NB4 (cell line): ENCODE measurements at regions not wholly inside any gene's neighbourhood (a gene's known extent, or its start where the extent isn't known, plus 50 kb on each side); places are given as distances from the start of the nearest gene placed in this dataset.
"Not testable (repeated sequence)": the region's sequence is repeated elsewhere in the genome, so short reads cannot be mapped to it uniquely, and the experiment has no call there.

Experiments
- DNase-seq: peaks from one replicate; pipeline ENCODE4 v3.0.0; 2010; ENCODE audit warnings: low read depth
- H3K4me3 ChIP-seq: one replicate; pipeline ENCODE4 v1.5.1; 2011; ENCODE audit warnings: mild to moderate bottlenecking, low read depth, low read length, moderate library complexity
- CTCF ChIP-seq: IDR thresholded peaks from one replicate; pipeline ENCODE4 v1.5.1; 2012; ENCODE audit warnings: low read depth, low read length
- MAX ChIP-seq: IDR thresholded peaks from 2 replicates; pipeline ENCODE4 v1.6.1; 2011; ENCODE audit warnings: low read depth, low read length
- MYC ChIP-seq: IDR thresholded peaks from 2 replicates; pipeline ENCODE4 v1.6.1; 2011; ENCODE audit warnings: low read depth, low read length
- POLR2A ChIP-seq: IDR thresholded peaks from 2 replicates; pipeline ENCODE4 v1.6.1; 2011; ENCODE audit warnings: mild to moderate bottlenecking; ENCODE audit not compliant: insufficient read length; ENCODE audit errors: extremely low read depth

DNA sequence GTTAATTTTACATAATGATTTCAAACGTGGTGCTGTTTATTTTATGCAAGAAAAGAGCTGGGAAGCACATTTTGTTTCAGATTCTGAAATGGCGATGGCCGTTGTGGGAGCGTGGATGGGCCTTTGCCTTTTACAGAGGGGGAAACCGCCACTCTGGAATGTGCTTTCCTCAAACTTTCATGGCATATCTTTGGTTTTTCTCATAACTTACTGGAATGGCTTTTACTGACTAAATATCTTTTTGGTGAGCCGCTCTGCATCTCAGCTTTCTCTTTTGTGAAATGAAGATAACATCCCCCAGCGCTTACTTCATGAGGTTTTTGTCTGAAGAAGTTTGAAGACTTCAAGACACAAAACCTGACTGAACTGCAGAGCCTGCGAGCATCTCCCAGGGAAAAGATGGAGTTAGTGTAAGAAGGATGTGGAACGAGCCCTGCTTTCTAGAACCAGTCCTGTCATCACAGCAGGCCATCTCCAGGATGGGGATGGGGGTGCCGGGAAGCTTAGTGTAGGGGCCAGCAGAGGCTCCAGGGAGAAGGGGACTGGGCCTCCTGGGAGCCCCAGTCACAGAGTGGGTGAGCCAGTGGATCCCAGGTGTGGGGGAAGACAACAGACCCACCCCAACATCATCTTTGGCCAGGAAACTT, 61.8 kb upstream of the TIAM2 start:
- no peak for TF ChIP-seq CTCF
- no peak for TF ChIP-seq MYC
- TF ChIP-seq POLR2A = no peak
- TF ChIP-seq MAX = no peak
- no peak for DNase-seq
- no peak overlapping the region for H3K4me3 ChIP-seq

DNA sequence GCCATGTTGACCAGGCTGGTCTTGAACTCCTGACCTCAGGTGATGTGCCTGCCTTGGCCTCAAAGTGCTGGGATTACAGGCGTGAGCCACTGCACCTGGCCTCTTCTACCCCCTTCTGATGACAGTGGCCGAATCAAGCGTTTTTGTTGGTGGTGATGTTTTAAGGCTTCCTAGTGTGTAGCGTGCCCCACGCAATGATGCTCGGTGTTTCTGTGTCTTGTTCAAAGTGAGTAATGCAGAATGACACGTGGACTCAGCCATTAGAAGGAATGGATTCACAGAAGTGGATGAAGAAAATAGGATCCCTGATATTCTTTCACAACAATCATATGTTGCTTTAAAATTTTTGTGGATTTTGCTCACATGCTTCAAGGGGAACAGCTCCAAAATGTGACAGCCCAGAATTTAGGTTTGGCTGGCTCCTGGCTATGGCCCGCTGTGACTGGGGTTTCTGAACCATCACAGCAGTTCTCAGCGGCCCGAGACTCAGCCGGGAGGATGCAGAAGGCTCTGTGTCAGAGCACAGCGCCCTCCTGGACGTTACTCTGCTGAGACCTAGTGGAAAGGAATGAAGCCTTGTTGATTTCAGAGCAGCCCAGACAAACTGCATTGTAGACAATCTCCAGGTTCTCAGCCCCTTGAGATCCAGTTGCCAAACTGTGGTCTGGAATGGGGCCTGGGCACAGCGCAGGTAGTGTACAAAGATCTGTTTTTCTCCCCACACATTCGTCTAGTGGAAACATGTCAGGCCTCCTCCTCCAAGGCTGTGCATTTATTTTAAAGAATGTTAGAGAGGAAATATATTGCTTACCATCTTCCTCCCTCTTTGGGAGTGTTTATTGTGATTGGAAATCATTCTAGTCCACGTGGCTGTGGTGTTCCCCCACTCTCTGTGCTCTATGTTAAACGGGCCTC, 57.6 kb upstream of the TIAM2 start:
- no peak for TF ChIP-seq CTCF
- no peak for TF ChIP-seq POLR2A
- no peak for TF ChIP-seq MYC
- no peak for TF ChIP-seq MAX
- no peak for DNase-seq
- no peak overlapping the region for H3K4me3 ChIP-seq

- DNase-seq = no peak
- TF ChIP-seq MAX (no peak), MYC (no peak), CTCF (no peak), POLR2A (no peak)
- H3K4me3 ChIP-seq = no peak overlapping the region
These were observed 56.9 kb upstream of the TIAM2 start for GRCh38 chr6:154938221-154938580.

- not testable (repeated sequence) for H3K4me3 ChIP-seq, DNase-seq
These were observed 56.3 kb upstream of the TIAM2 start for GRCh38 chr6:154938727-154939285.

DNA sequence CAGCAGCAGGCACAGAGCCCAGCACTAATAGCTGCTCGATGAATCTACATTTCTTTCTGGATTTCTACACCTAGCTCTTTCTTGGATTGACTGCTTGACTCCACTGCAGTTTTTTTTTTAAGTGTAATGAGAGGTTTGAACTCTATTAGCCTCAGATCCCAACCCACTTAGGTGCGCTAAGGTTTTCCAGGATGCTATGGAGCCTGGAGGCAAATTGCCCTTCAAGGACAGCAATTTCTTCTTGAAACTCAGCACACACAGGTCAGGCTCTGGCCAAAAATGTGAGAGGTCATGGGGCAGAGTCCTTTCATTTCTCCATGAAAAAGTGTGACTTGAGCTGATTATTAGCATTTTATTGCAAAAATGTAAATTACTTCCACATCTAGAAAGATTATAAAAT, 52.3 kb upstream of the TIAM2 start:
- no peak overlapping the region for H3K4me3 ChIP-seq
- DNase-seq = no peak
- TF ChIP-seq MYC = no peak
- TF ChIP-seq CTCF = no peak
- no peak for TF ChIP-seq MAX
- no peak for TF ChIP-seq POLR2A

GRCh38 chr6:154945271-154945890, 49.7 kb upstream of the TIAM2 start:
- no peak overlapping the region for H3K4me3 ChIP-seq
- no peak for TF ChIP-seq CTCF
- no peak for TF ChIP-seq MAX
- no peak for TF ChIP-seq MYC
- TF ChIP-seq POLR2A = no peak
- DNase-seq = no peak
